ENCODE measurements at regions not wholly inside any gene's neighbourhood (a gene's known extent, or its start where the extent isn't known, plus 50 kb on each side); places are given as distances from the start of the nearest gene placed in this dataset.

GRCh38 chr4:159787901-159788300 is 685.0 kb downstream of the RAPGEF2 start:
- TF ChIP-seq, protein P1, sequence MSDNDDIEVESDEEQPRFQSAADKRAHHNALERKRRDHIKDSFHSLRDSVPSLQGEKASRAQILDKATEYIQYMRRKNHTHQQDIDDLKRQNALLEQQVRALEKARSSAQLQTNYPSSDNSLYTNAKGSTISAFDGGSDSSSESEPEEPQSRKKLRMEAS (IDR thresholded peaks at IDR 0.05; ENCODE audit: low read depth, low read length), result no peak
- TF ChIP-seq, protein P2, sequence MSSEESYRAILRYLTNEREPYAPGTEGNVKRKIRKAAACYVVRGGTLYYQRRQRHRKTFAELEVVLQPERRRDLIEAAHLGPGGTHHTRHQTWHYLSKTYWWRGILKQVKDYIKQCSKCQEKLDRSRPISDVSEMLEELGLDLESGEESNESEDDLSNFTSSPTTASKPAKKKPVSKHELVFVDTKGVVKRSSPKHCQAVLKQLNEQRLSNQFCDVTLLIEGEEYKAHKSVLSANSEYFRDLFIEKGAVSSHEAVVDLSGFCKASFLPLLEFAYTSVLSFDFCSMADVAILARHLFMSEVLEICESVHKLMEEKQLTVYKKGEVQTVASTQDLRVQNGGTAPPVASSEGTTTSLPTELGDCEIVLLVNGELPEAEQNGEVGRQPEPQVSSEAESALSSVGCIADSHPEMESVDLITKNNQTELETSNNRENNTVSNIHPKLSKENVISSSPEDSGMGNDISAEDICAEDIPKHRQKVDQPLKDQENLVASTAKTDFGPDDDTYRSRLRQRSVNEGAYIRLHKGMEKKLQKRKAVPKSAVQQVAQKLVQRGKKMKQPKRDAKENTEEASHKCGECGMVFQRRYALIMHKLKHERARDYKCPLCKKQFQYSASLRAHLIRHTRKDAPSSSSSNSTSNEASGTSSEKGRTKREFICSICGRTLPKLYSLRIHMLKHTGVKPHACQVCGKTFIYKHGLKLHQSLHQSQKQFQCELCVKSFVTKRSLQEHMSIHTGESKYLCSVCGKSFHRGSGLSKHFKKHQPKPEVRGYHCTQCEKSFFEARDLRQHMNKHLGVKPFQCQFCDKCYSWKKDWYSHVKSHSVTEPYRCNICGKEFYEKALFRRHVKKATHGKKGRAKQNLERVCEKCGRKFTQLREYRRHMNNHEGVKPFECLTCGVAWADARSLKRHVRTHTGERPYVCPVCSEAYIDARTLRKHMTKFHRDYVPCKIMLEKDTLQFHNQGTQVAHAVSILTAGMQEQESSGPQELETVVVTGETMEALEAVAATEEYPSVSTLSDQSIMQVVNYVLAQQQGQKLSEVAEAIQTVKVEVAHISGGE (CRISPR knock-in tag; IDR thresholded peaks at IDR 0.05), result no peak
- TF ChIP-seq, protein P3, sequence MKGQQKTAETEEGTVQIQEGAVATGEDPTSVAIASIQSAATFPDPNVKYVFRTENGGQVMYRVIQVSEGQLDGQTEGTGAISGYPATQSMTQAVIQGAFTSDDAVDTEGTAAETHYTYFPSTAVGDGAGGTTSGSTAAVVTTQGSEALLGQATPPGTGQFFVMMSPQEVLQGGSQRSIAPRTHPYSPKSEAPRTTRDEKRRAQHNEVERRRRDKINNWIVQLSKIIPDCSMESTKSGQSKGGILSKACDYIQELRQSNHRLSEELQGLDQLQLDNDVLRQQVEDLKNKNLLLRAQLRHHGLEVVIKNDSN (IDR thresholded peaks at IDR 0.05; ENCODE audit: borderline replicate concordance, extremely low read length, insufficient read depth, low read depth, low read length), result no peak
- TF ChIP-seq POLR2A (IDR thresholded peaks at IDR 0.05; ENCODE audit: low read depth, low read length), result no peak
